ENCODE measurements at regions not wholly inside any gene's neighbourhood (a gene's known extent, or its start where the extent isn't known, plus 50 kb on each side); places are given as distances from the start of the nearest gene placed in this dataset.

DNA sequence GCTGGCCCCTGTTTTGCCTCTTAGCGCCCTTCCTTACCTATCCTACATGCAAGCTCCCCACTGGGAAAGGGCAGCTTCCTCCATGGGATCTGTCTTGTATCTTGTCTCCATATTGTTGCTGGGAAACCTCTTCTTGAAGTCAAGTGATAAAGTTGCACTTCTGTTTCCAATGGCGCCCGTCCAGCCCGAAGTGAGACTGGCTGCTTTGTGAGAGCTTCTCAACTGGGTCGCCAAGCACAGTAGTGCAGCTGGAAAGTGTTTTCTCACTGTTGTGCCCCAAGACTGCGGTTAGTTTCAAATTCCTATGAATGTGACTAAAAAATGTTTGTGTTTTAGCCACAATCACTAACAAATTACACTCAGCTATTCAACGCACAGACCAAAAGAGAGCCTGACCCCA, 506.6 kb upstream of the MPDZ start:
- H3K27me3 ChIP-seq (ENCODE audit: control insufficient read depth in 2 of 2, insufficient read depth in 2 of 2, low read length in 2 of 2): peaks cover 0 to 2% of the 10 kb centered on the region in 2 donors
- H3K9ac ChIP-seq (ENCODE audit: low read depth in 1 of 2, low read length in 2 of 2): no peak overlapping the region
- no peak overlapping the region for H3K4me3 ChIP-seq (ENCODE audit: low read length in 2 of 2)
- no peaks in the 10 kb centered on the region for H3K4me1 ChIP-seq (ENCODE audit: control insufficient read depth in 2 of 2, insufficient read depth in 2 of 2, low read length in 2 of 2)
- H3K9me3 ChIP-seq (ENCODE audit: control insufficient read depth in 2 of 2, low read length in 2 of 2): no peaks in the 10 kb centered on the region
- H3K36me3 ChIP-seq (ENCODE audit: control insufficient read depth in 2 of 2, insufficient read depth in 2 of 2, low read length in 2 of 2): no peaks in the 10 kb centered on the region
- no peak overlapping the region for H3K27ac ChIP-seq (ENCODE audit: low read depth in 2 of 2, low read length in 2 of 2)

DNA sequence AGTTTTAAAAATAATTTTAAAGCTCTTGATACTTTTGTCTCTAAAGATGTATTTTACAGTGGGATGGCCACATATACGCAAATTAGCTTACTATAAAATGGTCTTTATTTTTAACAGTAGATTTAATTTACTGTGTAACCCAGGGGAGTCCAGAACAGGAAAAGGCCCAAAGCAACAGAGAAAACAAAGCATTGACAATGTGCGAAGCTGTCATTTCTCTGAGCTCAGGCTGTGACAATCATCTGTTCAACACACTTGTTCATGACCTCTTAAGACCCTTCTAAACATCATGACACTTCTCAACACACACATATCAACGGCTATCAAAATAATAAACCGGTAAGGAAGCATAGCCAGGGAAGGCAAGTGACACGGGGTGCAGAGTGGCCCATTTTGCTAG, 499.6 kb upstream of the MPDZ start:
- H3K9ac ChIP-seq (ENCODE audit: low read depth in 1 of 2, low read length in 2 of 2): no peak overlapping the region
- H3K4me3 ChIP-seq (ENCODE audit: low read length in 2 of 2): no peak overlapping the region
- H3K9me3 ChIP-seq (ENCODE audit: control insufficient read depth in 2 of 2, low read length in 2 of 2): no peaks in the 10 kb centered on the region
- no peak overlapping the region for H3K27ac ChIP-seq (ENCODE audit: low read depth in 2 of 2, low read length in 2 of 2)
- H3K27me3 ChIP-seq (ENCODE audit: control insufficient read depth in 2 of 2, insufficient read depth in 2 of 2, low read length in 2 of 2): no peaks in the 10 kb centered on the region
- no peaks in the 10 kb centered on the region for H3K4me1 ChIP-seq (ENCODE audit: control insufficient read depth in 2 of 2, insufficient read depth in 2 of 2, low read length in 2 of 2)
- no peaks in the 10 kb centered on the region for H3K36me3 ChIP-seq (ENCODE audit: control insufficient read depth in 2 of 2, insufficient read depth in 2 of 2, low read length in 2 of 2)

DNA sequence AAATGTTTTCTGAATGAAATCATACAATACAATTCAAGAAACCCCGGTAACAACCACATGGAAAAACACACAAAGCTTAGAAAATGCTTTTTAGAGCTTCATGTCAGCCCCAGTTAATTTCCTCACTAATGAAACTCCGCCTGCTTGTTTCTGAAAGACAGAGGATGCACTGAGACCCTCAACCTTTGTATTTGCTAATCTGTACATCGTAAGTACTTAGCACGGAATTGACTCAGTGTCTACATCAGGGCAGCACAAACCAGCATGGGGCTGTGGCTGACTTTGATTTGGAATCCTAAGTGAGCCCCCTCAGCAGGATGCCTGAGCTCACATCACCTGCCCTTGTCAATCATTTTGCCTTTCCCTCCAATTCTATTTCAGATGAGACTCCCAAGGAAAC, 499.1 kb upstream of the MPDZ start:
- Histone ChIP-seq H3K4me3 (ENCODE audit: low read length in 2 of 2) (no peak overlapping the region), H3K27me3 (ENCODE audit: control insufficient read depth in 2 of 2, insufficient read depth in 2 of 2, low read length in 2 of 2) (no peaks in the 10 kb centered on the region), H3K9me3 (ENCODE audit: control insufficient read depth in 2 of 2, low read length in 2 of 2) (no peaks in the 10 kb centered on the region), H3K36me3 (ENCODE audit: control insufficient read depth in 2 of 2, insufficient read depth in 2 of 2, low read length in 2 of 2) (no peaks in the 10 kb centered on the region), H3K4me1 (ENCODE audit: control insufficient read depth in 2 of 2, insufficient read depth in 2 of 2, low read length in 2 of 2) (no peaks in the 10 kb centered on the region), H3K27ac (ENCODE audit: low read depth in 2 of 2, low read length in 2 of 2) (no peak overlapping the region), H3K9ac (ENCODE audit: low read depth in 1 of 2, low read length in 2 of 2) (no peak overlapping the region)

DNA sequence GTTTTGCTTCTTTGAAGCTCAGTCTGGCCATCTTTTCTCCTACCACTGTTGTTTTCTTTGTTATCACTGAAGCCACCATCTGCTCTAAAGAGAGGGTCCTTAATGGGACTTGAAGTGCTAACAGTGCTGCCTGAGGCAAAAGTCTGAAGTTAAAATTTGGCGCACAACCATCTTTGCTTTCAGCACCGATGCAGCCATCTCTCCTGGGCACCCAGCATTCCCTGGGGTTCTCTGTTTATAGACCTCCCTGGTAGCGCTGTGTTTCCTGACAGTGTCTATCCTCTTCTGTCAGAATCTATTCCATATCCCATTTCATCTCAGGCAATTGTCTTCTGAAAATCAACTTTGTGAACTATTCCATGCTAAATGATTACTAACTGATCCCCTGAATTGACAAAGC, 491.5 kb upstream of the MPDZ start:
- Histone ChIP-seq H3K27me3 (ENCODE audit: control insufficient read depth in 2 of 2, insufficient read depth in 2 of 2, low read length in 2 of 2) (no peaks in the 10 kb centered on the region), H3K4me3 (ENCODE audit: low read length in 2 of 2) (no peak overlapping the region), H3K4me1 (ENCODE audit: control insufficient read depth in 2 of 2, insufficient read depth in 2 of 2, low read length in 2 of 2) (no peaks in the 10 kb centered on the region), H3K36me3 (ENCODE audit: control insufficient read depth in 2 of 2, insufficient read depth in 2 of 2, low read length in 2 of 2) (no peaks in the 10 kb centered on the region), H3K9me3 (ENCODE audit: control insufficient read depth in 2 of 2, low read length in 2 of 2) (no peaks in the 10 kb centered on the region), H3K9ac (ENCODE audit: low read depth in 1 of 2, low read length in 2 of 2) (no peak overlapping the region), H3K27ac (ENCODE audit: low read depth in 2 of 2, low read length in 2 of 2) (no peak overlapping the region)

DNA sequence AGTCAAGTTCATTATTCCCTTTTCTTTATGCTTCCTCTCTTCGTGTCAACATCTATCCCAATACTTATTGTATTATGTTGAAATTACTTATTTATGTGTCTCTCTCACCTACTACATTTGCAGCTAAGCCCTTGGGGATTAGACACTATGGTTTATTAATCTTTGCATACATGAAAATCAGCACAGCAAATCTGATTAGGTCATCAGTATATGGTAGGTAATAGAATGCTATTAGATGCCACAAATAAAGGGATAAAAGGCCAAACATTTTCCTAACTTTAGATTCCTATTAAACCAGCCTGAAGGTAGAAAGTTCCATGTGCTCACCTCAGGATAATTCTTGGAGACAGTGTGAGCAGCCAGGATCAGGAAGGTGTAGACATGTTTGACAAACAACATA, 490.1 kb upstream of the MPDZ start:
- no peak overlapping the region for H3K27ac ChIP-seq (ENCODE audit: low read depth in 2 of 2, low read length in 2 of 2)
- no peaks in the 10 kb centered on the region for H3K4me1 ChIP-seq (ENCODE audit: control insufficient read depth in 2 of 2, insufficient read depth in 2 of 2, low read length in 2 of 2)
- no peaks in the 10 kb centered on the region for H3K9me3 ChIP-seq (ENCODE audit: control insufficient read depth in 2 of 2, low read length in 2 of 2)
- no peak overlapping the region for H3K4me3 ChIP-seq (ENCODE audit: low read length in 2 of 2)
- no peak overlapping the region for H3K9ac ChIP-seq (ENCODE audit: low read depth in 1 of 2, low read length in 2 of 2)
- H3K27me3 ChIP-seq (ENCODE audit: control insufficient read depth in 2 of 2, insufficient read depth in 2 of 2, low read length in 2 of 2): no peaks in the 10 kb centered on the region
- H3K36me3 ChIP-seq (ENCODE audit: control insufficient read depth in 2 of 2, insufficient read depth in 2 of 2, low read length in 2 of 2): no peaks in the 10 kb centered on the region

DNA sequence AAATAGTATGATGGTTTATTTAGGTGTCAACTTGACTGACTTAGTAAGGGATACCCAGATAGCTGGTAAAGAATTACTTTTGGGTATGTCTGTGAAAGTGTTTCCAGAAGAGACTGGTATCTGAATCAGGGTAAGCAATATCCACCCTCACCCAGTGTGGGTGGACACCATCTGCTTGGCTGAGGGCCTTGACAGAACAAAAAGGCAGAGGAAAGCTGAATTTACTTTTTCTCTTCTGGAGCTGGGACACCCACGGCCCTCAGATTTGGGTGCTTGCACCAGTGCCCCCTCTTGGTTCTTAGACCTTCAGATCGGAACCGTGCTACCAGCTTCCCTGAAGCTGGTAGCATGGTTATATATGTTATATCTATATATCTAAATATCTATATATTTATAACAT, 489.5 kb upstream of the MPDZ start:
- Histone ChIP-seq H3K27me3 (ENCODE audit: control insufficient read depth in 2 of 2, insufficient read depth in 2 of 2, low read length in 2 of 2) (no peaks in the 10 kb centered on the region), H3K9me3 (ENCODE audit: control insufficient read depth in 2 of 2, low read length in 2 of 2) (no peaks in the 10 kb centered on the region), H3K36me3 (ENCODE audit: control insufficient read depth in 2 of 2, insufficient read depth in 2 of 2, low read length in 2 of 2) (no peaks in the 10 kb centered on the region), H3K4me1 (ENCODE audit: control insufficient read depth in 2 of 2, insufficient read depth in 2 of 2, low read length in 2 of 2) (no peaks in the 10 kb centered on the region), H3K4me3 (ENCODE audit: low read length in 2 of 2) (no peak overlapping the region), H3K9ac (ENCODE audit: low read depth in 1 of 2, low read length in 2 of 2) (no peak overlapping the region), H3K27ac (ENCODE audit: low read depth in 2 of 2, low read length in 2 of 2) (no peak overlapping the region)

DNA sequence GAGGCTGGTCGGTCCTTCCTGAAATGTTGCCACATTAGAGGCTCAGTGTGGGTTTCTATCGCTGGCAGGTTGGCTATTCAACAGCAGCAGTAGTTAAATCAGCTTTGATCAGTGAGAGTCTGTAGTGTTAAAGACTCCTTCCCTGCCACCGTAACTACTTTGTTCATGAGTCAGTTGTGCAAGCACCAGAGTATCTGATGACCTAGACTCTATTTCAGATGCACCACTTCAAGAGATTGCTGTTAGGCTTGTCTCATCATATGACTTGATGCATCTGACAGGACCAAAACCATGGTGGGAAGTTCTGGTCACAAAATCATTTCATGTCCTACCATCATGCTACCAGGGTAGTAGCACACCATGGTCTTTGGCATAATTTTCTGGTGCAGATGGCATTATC, 482.7 kb upstream of the MPDZ start:
- Histone ChIP-seq H3K36me3 (ENCODE audit: control insufficient read depth in 2 of 2, insufficient read depth in 2 of 2, low read length in 2 of 2) (no peaks in the 10 kb centered on the region), H3K27me3 (ENCODE audit: control insufficient read depth in 2 of 2, insufficient read depth in 2 of 2, low read length in 2 of 2) (no peaks in the 10 kb centered on the region), H3K9ac (ENCODE audit: low read depth in 1 of 2, low read length in 2 of 2) (no peak overlapping the region), H3K4me3 (ENCODE audit: low read length in 2 of 2) (no peak overlapping the region), H3K9me3 (ENCODE audit: control insufficient read depth in 2 of 2, low read length in 2 of 2) (no peaks in the 10 kb centered on the region), H3K4me1 (ENCODE audit: control insufficient read depth in 2 of 2, insufficient read depth in 2 of 2, low read length in 2 of 2) (no peaks in the 10 kb centered on the region), H3K27ac (ENCODE audit: low read depth in 2 of 2, low read length in 2 of 2) (no peak overlapping the region)

DNA sequence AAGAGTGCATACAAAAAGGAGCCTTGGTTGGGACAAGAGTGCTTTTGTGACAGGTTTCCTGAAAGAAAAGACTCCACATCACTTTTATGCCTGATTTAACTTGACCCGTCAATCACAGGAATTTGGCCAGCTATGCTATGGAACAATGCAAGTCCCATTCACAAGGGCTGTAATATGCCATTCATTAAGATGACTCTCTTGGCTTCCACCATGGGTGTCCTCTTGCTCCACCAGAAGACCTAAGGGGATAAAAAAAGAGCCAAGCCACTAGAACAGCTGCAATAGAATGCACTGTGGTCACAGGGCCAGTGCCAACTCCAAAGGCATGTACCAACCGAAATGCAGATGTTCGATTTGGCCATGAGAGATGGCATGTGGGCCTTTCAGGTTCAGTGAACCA, 480.1 kb upstream of the MPDZ start:
- no peaks in the 10 kb centered on the region for H3K9me3 ChIP-seq (ENCODE audit: control insufficient read depth in 2 of 2, low read length in 2 of 2)
- H3K4me3 ChIP-seq (ENCODE audit: low read length in 2 of 2): no peak overlapping the region
- no peak overlapping the region for H3K27ac ChIP-seq (ENCODE audit: low read depth in 2 of 2, low read length in 2 of 2)
- H3K4me1 ChIP-seq (ENCODE audit: control insufficient read depth in 2 of 2, insufficient read depth in 2 of 2, low read length in 2 of 2): no peaks in the 10 kb centered on the region
- H3K9ac ChIP-seq (ENCODE audit: low read depth in 1 of 2, low read length in 2 of 2): no peak overlapping the region
- no peaks in the 10 kb centered on the region for H3K27me3 ChIP-seq (ENCODE audit: control insufficient read depth in 2 of 2, insufficient read depth in 2 of 2, low read length in 2 of 2)
- H3K36me3 ChIP-seq (ENCODE audit: control insufficient read depth in 2 of 2, insufficient read depth in 2 of 2, low read length in 2 of 2): no peaks in the 10 kb centered on the region

DNA sequence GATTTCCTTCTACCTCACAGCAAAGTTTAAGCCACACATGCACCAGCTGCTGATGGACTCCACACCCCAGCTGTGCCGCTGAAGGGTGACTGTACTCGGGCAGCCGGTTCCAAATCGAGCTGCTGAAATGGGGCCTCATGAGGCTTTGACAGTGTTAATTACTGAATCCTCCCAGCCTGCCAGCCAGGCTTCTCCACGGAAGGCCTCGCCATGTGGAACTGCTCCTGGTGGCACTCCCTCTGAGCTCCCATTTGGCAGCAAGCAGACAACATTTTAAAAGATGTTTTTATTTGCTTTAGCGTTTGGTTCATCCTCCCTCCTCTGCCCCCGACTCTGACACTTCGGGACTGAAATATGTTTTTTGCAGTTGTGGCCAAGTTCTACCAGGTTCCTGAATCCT, 479.4 kb upstream of the MPDZ start:
- Histone ChIP-seq H3K4me1 (ENCODE audit: control insufficient read depth in 2 of 2, insufficient read depth in 2 of 2, low read length in 2 of 2) (no peaks in the 10 kb centered on the region), H3K9me3 (ENCODE audit: control insufficient read depth in 2 of 2, low read length in 2 of 2) (no peaks in the 10 kb centered on the region), H3K27ac (ENCODE audit: low read depth in 2 of 2, low read length in 2 of 2) (no peak overlapping the region), H3K27me3 (ENCODE audit: control insufficient read depth in 2 of 2, insufficient read depth in 2 of 2, low read length in 2 of 2) (no peaks in the 10 kb centered on the region), H3K9ac (ENCODE audit: low read depth in 1 of 2, low read length in 2 of 2) (no peak overlapping the region), H3K4me3 (ENCODE audit: low read length in 2 of 2) (no peak overlapping the region), H3K36me3 (ENCODE audit: control insufficient read depth in 2 of 2, insufficient read depth in 2 of 2, low read length in 2 of 2) (no peaks in the 10 kb centered on the region)

DNA sequence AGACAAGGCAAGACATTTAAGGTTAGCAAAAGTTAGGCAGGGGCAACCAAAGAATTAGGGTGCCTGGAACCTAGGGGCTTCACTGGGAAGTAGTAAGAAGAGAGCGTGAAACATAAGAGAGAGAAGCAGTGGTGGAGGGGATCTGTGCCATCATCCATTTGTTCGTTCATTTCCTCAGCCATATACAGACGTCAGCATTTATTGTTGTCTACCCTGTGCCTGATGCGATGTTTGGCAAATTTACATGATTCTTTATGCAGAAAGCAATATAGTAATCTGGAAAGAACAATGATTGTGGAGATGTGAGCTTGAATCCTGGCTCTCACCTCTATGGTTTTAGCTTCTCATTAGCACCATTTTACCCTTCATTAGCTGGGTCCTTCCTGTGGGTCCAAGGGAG, 477.5 kb upstream of the MPDZ start:
- no peak overlapping the region for H3K9ac ChIP-seq (ENCODE audit: low read depth in 1 of 2, low read length in 2 of 2)
- no peak overlapping the region for H3K4me3 ChIP-seq (ENCODE audit: low read length in 2 of 2)
- no peaks in the 10 kb centered on the region for H3K4me1 ChIP-seq (ENCODE audit: control insufficient read depth in 2 of 2, insufficient read depth in 2 of 2, low read length in 2 of 2)
- H3K9me3 ChIP-seq (ENCODE audit: control insufficient read depth in 2 of 2, low read length in 2 of 2): no peaks in the 10 kb centered on the region
- no peaks in the 10 kb centered on the region for H3K27me3 ChIP-seq (ENCODE audit: control insufficient read depth in 2 of 2, insufficient read depth in 2 of 2, low read length in 2 of 2)
- H3K36me3 ChIP-seq (ENCODE audit: control insufficient read depth in 2 of 2, insufficient read depth in 2 of 2, low read length in 2 of 2): no peaks in the 10 kb centered on the region
- no peak overlapping the region for H3K27ac ChIP-seq (ENCODE audit: low read depth in 2 of 2, low read length in 2 of 2)

DNA sequence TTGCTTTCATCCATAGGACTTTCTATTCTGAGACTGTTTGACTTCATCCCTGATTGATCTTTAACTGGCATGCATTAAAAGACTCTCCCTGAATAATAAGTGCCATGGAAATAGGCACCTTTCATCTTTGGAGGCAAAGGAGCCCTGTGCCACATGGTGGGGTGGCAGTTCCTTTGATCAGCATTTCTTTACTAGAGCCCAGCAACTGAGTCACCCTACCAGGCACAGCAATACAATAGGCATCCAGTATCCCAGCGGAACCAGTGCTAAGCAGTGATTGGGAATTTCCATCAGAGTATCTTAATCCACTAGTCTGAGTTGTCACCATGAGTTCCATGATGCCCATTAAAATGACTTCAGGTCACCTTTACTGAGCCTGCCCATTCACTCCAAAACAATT, 476.1 kb upstream of the MPDZ start:
- H3K9me3 ChIP-seq (ENCODE audit: control insufficient read depth in 2 of 2, low read length in 2 of 2): no peaks in the 10 kb centered on the region
- H3K4me1 ChIP-seq (ENCODE audit: control insufficient read depth in 2 of 2, insufficient read depth in 2 of 2, low read length in 2 of 2): no peaks in the 10 kb centered on the region
- H3K27me3 ChIP-seq (ENCODE audit: control insufficient read depth in 2 of 2, insufficient read depth in 2 of 2, low read length in 2 of 2): no peaks in the 10 kb centered on the region
- H3K27ac ChIP-seq (ENCODE audit: low read depth in 2 of 2, low read length in 2 of 2): no peak overlapping the region
- H3K9ac ChIP-seq (ENCODE audit: low read depth in 1 of 2, low read length in 2 of 2): no peak overlapping the region
- no peak overlapping the region for H3K4me3 ChIP-seq (ENCODE audit: low read length in 2 of 2)
- H3K36me3 ChIP-seq (ENCODE audit: control insufficient read depth in 2 of 2, insufficient read depth in 2 of 2, low read length in 2 of 2): no peaks in the 10 kb centered on the region

Measured in mucosa of rectum (tissue), 2 donors.